SK-N-MC (cell line): ENCODE measurements at regions not wholly inside any gene's neighbourhood (a gene's known extent, or its start where the extent isn't known, plus 50 kb on each side); places are given as distances from the start of the nearest gene placed in this dataset.

ENCODE experiments used
- EZH2 ChIP-seq: fragments of 200-600 bp; sonication (generic); IDR thresholded peaks from one replicate; pipeline ENCODE4 v1.6.1; 2017; ENCODE audit warnings: antibody characterized with exemption
- POLR2AphosphoS5 ChIP-seq: IDR thresholded peaks from 2 replicates; pipeline ENCODE4 v1.6.1; 2012; ENCODE audit warnings: mild to moderate bottlenecking, low read depth, low read length, borderline replicate concordance

- no peak for TF ChIP-seq POLR2AphosphoS5
- TF ChIP-seq EZH2: no peak
Measured at GRCh38 chr11:91158891-91159537, 936.2 kb upstream of the CHORDC1 start.
